OCI-LY7 (cell line): ENCODE measurements at regions not wholly inside any gene's neighbourhood (a gene's known extent, or its start where the extent isn't known, plus 50 kb on each side); places are given as distances from the start of the nearest gene placed in this dataset.
"Not testable (repeated sequence)": the region's sequence is repeated elsewhere in the genome, so short reads cannot be mapped to it uniquely, and the experiment has no call there.

Experiments used
- BruUV-seq: library from RNA; stranded (reverse); fragments of 400-500 nt; replicated peaks from 2 replicates; lab custom pipeline; 2021; lab: Mats Ljungman, UMichigan
- CTCF ChIA-PET: fragments of 300-600 bp; sonication (Branson Sonifier 250); formaldehyde crosslinking; loops from one replicate; lab custom pipeline; 2022; ENCODE audit warnings: antibody characterized with exemption; ENCODE audit not compliant: unreplicated experiment; lab: Charles Lee
- POLR2A ChIA-PET: fragments of 300-600 bp; sonication (Branson Sonifier 250); formaldehyde crosslinking; loops from one replicate; lab custom pipeline; 2022; ENCODE audit warnings: antibody characterized with exemption; lab: Charles Lee
- DNase-seq: peaks from one replicate; pipeline ENCODE4 v3.0.0-alpha.2; 2015; ENCODE audit warnings: low spot score
- H2AFZ ChIP-seq: fragments of 200-600 bp; sonication (generic), shearing (Covaris generic); 2 replicates; pipeline ENCODE4 v1.6.1; 2014; ENCODE audit warnings: mild to moderate bottlenecking, antibody characterized with exemption, low read length, moderate library complexity
- H3K27ac ChIP-seq: fragments of 200-600 bp; sonication (generic); 2 replicates; pipeline ENCODE4 v1.5.1; 2014; ENCODE audit warnings: mixed run types, low read depth, mild to moderate bottlenecking, moderate library complexity, low read length, inconsistent platforms; ENCODE audit not compliant: poor library complexity, severe bottlenecking
- H3K36me3 ChIP-seq: fragments of 200-600 bp; sonication (generic); 2 replicates; pipeline ENCODE4 v1.6.1; 2014; ENCODE audit warnings: mild to moderate bottlenecking, antibody characterized with exemption, low read length, moderate library complexity, mixed read lengths; ENCODE audit not compliant: insufficient read depth
- H3K4me1 ChIP-seq: fragments of 200-600 bp; sonication (generic); 2 replicates; pipeline ENCODE4 v1.5.1; 2014; ENCODE audit warnings: mild to moderate bottlenecking, low read length; ENCODE audit not compliant: insufficient read depth, poor library complexity, severe bottlenecking
- H3K4me2 ChIP-seq: fragments of 200-600 bp; sonication (generic); 2 replicates; pipeline ENCODE4 v1.6.1; 2014; ENCODE audit warnings: mild to moderate bottlenecking, low read length
- H3K4me3 ChIP-seq: fragments of 200-600 bp; sonication (generic); 2 replicates; pipeline ENCODE4 v1.5.1; 2014; ENCODE audit warnings: mild to moderate bottlenecking, low read depth, low read length; ENCODE audit not compliant: poor library complexity, severe bottlenecking
- H3K79me2 ChIP-seq: fragments of 200-600 bp; sonication (generic); 2 replicates; pipeline ENCODE4 v1.6.1; 2016; ENCODE audit warnings: low read depth, mild to moderate bottlenecking, low read length, moderate library complexity, mixed read lengths; ENCODE audit not compliant: insufficient read depth
- H3K9me2 ChIP-seq: fragments of 200-600 bp; sonication (generic); 2 replicates; pipeline ENCODE4 v1.6.1; 2016; ENCODE audit warnings: mild to moderate bottlenecking, low read length, mixed read lengths; ENCODE audit not compliant: insufficient read depth
- H3K9me3 ChIP-seq: fragments of 200-600 bp; sonication (generic); 2 replicates; pipeline ENCODE4 v1.6.1; 2014; ENCODE audit warnings: mild to moderate bottlenecking, mixed run types, low read length, mixed read lengths
- H4K20me1 ChIP-seq: fragments of 200-600 bp; sonication (generic); 2 replicates; pipeline ENCODE4 v1.6.1; 2014; ENCODE audit warnings: mild to moderate bottlenecking, antibody characterized with exemption, low read length, moderate library complexity, mixed read lengths; ENCODE audit not compliant: insufficient read depth
- EZH2phosphoT487 ChIP-seq: fragments of 200-600 bp; sonication (generic); IDR thresholded peaks from 2 replicates; pipeline ENCODE4 v1.6.1; 2018; ENCODE audit warnings: low read depth, borderline replicate concordance, mild to moderate bottlenecking, mixed run types, antibody characterized with exemption, low read length, moderate library complexity, mixed read lengths
- intact Hi-C: fragments of 100-400 bp; cut with micrococcal nuclease; formaldehyde crosslinking; loops from one replicate; pipeline ENCODE4 v1.10.0; 2022; ENCODE audit not compliant: unreplicated experiment
- TF ChIP-seq, protein P1 (sequence below): fragments of 200-600 bp; sonication (generic); conservative IDR thresholded peaks from 2 replicates; pipeline ENCODE4 v1.5.1; 2014; ENCODE audit warnings: mild to moderate bottlenecking, antibody characterized with exemption, low read length, moderate library complexity, mixed read lengths

DNA sequence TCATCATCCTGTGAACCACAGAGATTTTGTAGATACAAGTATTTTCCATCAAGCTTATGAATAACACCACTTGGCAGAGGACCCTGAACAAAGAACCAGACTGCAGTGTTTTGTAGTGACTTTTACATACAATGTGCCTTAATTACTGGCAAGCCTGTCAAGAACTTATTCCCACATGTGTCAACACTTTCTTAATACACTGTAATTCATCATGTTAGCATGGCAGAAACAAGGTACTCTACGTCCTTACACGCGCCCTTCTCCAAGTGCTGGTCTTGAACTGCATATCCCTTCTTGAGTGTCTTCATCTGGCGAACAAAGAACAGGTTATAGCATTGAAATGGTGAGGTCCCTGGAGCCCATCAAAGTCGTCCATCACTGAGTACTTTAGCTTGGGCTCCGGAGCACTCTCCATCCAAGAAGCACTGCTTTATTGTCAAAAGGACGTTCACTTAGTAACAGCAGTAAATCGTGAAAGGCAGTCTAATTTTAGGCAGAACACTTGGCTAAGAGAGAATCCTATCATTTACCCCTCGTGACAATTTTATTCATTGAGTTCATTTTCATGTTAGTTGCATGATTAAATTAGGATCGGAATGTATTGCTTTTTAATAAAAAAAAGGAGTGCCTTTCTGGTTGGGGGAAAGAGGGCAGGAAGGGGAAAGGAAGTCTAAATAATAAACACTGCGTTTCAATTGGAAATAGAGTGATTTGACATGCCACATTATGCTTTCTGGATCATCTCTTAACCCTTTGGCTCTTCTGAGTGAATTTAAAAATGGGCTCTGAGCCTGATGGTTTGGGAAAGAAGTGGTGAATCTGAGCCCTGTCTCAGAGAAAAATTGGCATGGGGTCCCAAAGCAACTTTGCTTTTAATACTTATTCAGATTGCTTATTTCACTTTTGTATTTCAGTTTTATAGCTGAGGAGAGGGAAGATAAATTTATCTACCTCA, 376.1 kb downstream of the DLEU7 start:
- Histone ChIP-seq H3K4me2 (no peak overlapping the region), H3K27ac (no peak overlapping the region), H3K9me2 (no peaks in the 10 kb centered on the region), H2AFZ (no peak overlapping the region), H3K4me1 (peaks cover 9% of the 10 kb centered on the region), H3K9me3 (no peaks in the 10 kb centered on the region), H3K36me3 (no peaks in the 10 kb centered on the region), H3K4me3 (no peak overlapping the region), H4K20me1 (no peaks in the 10 kb centered on the region), H3K79me2 (no peaks in the 10 kb centered on the region)
- TF ChIP-seq, protein P1, sequence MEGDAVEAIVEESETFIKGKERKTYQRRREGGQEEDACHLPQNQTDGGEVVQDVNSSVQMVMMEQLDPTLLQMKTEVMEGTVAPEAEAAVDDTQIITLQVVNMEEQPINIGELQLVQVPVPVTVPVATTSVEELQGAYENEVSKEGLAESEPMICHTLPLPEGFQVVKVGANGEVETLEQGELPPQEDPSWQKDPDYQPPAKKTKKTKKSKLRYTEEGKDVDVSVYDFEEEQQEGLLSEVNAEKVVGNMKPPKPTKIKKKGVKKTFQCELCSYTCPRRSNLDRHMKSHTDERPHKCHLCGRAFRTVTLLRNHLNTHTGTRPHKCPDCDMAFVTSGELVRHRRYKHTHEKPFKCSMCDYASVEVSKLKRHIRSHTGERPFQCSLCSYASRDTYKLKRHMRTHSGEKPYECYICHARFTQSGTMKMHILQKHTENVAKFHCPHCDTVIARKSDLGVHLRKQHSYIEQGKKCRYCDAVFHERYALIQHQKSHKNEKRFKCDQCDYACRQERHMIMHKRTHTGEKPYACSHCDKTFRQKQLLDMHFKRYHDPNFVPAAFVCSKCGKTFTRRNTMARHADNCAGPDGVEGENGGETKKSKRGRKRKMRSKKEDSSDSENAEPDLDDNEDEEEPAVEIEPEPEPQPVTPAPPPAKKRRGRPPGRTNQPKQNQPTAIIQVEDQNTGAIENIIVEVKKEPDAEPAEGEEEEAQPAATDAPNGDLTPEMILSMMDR, result no peak
- no peak for TF ChIP-seq EZH2phosphoT487
- DNase-seq, result no peak
- CTCF ChIA-PET, result no interaction called here
- POLR2A ChIA-PET, result interaction anchor here (0.9 kb wide), 1 partner anchor 24 kb away, joined by 3 read pairs; no protein-coding TSS in a partner anchor
- BruUV-seq, result no TSS peak
- intact Hi-C loops, result loop anchor here (10.0 kb wide), 1 partner anchor 63 kb away; no protein-coding TSS in a partner anchor

GRCh38 chr13:50468849-50469669, 374.4 kb downstream of the DLEU7 start:
- intact Hi-C loops, result loop anchor here (10.0 kb wide), 1 partner anchor 64 kb away; no protein-coding TSS in a partner anchor
- H4K20me1 ChIP-seq, result no peaks in the 10 kb centered on the region
- ChIA-PET CTCF (no interaction called here), POLR2A (no interaction called here)
- no peaks in the 10 kb centered on the region for H3K9me3 ChIP-seq
- no peak overlapping the region for H3K4me3 ChIP-seq
- no peak overlapping the region for H3K27ac ChIP-seq
- TF ChIP-seq, protein P1, result no peak
- no peak for TF ChIP-seq EZH2phosphoT487
- no peak for DNase-seq
- no peaks in the 10 kb centered on the region for H3K9me2 ChIP-seq
- H2AFZ ChIP-seq, result no peak overlapping the region
- peaks cover 9% of the 10 kb centered on the region for H3K4me1 ChIP-seq
- H3K79me2 ChIP-seq, result no peaks in the 10 kb centered on the region
- no peak overlapping the region for H3K4me2 ChIP-seq
- H3K36me3 ChIP-seq, result no peaks in the 10 kb centered on the region
- BruUV-seq, result no TSS peak

GRCh38 chr13:50473050-50473449, 370.4 kb downstream of the DLEU7 start:
- CTCF ChIA-PET, BruUV-seq, H3K4me1 ChIP-seq, H3K4me2 ChIP-seq, H3K9me3 ChIP-seq, intact Hi-C loops, H3K27ac ChIP-seq, H2AFZ ChIP-seq, H4K20me1 ChIP-seq, DNase-seq, H3K4me3 ChIP-seq, H3K9me2 ChIP-seq, H3K79me2 ChIP-seq, H3K36me3 ChIP-seq: not testable (repeated sequence)
- POLR2A ChIA-PET, result interaction anchor here (0.6 to 1.7 kb wide), 2 partner anchors 12 to 29 kb away, joined by 3 to 7 read pairs; no protein-coding TSS in a partner anchor
